Panc1 (cell line): ENCODE measurements at regions not wholly inside any gene's neighbourhood (a gene's known extent, or its start where the extent isn't known, plus 50 kb on each side); places are given as distances from the start of the nearest gene placed in this dataset.
"Not testable (repeated sequence)": the region's sequence is repeated elsewhere in the genome, so short reads cannot be mapped to it uniquely, and the experiment has no call there.

ENCODE experiments used
- ATAC-seq: fragments of 200-7000 bp; cut with Tn5 transposase; 2 replicates; pipeline ENCODE4 v1.9.1; 2020; ENCODE audit warnings: mild to moderate bottlenecking, moderate library complexity
- BruUV-seq: library from RNA; stranded (reverse); fragments of 400-500 nt; replicated peaks from 2 replicates; lab custom pipeline; 2021; lab: Mats Ljungman, UMichigan
- CTCF ChIA-PET: fragments of 300-600 bp; sonication (Branson Sonifier 250); formaldehyde crosslinking; loops from one replicate; lab custom pipeline; 2022; ENCODE audit warnings: antibody characterized with exemption; lab: Charles Lee
- POLR2A ChIA-PET: fragments of 300-600 bp; sonication (Branson Sonifier 250); formaldehyde crosslinking; loops from one replicate; lab custom pipeline; 2022; ENCODE audit warnings: antibody characterized with exemption; lab: Charles Lee
- DNase-seq: peaks from one replicate; pipeline ENCODE4 v3.0.0-alpha.2; 2010; ENCODE audit warnings: low read depth, low spot score
- H3K27ac ChIP-seq: 2 replicates; pipeline ENCODE4 v1.5.1; 2011; ENCODE audit warnings: mild to moderate bottlenecking, low read length, inconsistent platforms
- H3K27me3 ChIP-seq: fragments of 200-500 bp; sonication (Bioruptor generic); 2 replicates; pipeline ENCODE4 v1.6.0; 2014; ENCODE audit warnings: low read length, inconsistent platforms; ENCODE audit not compliant: control insufficient read depth, insufficient read depth
- H3K36me3 ChIP-seq: fragments of 200-500 bp; sonication (Bioruptor generic); 2 replicates; pipeline ENCODE4 v1.5.1; 2014; ENCODE audit warnings: inconsistent platforms, mild to moderate bottlenecking, low read length, moderate library complexity; ENCODE audit not compliant: control insufficient read depth, insufficient read depth
- H3K4me1 ChIP-seq: 2 replicates; pipeline ENCODE4 v1.5.1; 2011; ENCODE audit warnings: inconsistent platforms, mild to moderate bottlenecking, low read length, moderate library complexity; ENCODE audit not compliant: control insufficient read depth, insufficient read depth
- H3K4me3 ChIP-seq, 2 experiments: 2 replicates each; pipeline ENCODE4 v1.5.1; 2011 to 2012; ENCODE audit warnings: low read depth in 2 of 2, low read length in 2 of 2, mild to moderate bottlenecking in 2 of 2, inconsistent platforms in 1 of 2, moderate library complexity in 1 of 2
- H3K9me3 ChIP-seq: fragments of 200-500 bp; sonication (Bioruptor generic); 2 replicates; pipeline ENCODE4 v1.5.1; 2014; ENCODE audit warnings: low read depth, mild to moderate bottlenecking, inconsistent platforms, low read length, moderate library complexity; ENCODE audit not compliant: control insufficient read depth, insufficient read depth
- POLR2AphosphoS5 ChIP-seq: IDR thresholded peaks from 2 replicates; pipeline ENCODE4 v1.6.1; 2012; ENCODE audit warnings: mild to moderate bottlenecking, low read depth, low read length, moderate library complexity
- SIN3A ChIP-seq: IDR thresholded peaks from 2 replicates; pipeline ENCODE4 v1.6.1; 2012; ENCODE audit warnings: low read depth, mild to moderate bottlenecking, low read length, moderate library complexity, borderline replicate concordance; ENCODE audit not compliant: insufficient read depth
- TCF7L2 ChIP-seq: IDR thresholded peaks from 2 replicates; pipeline ENCODE4 v1.6.1; 2011; ENCODE audit warnings: mild to moderate bottlenecking, low read depth, low read length, inconsistent platforms
- in situ Hi-C: cut with HindIII; loops from 2 replicates; pipeline ENCODE4 v1.10.0; 2016; ENCODE audit warnings: low sequenced_read_pairs, low pct_unique_long_range_greater_than_20kb
- intact Hi-C: fragments of 100-400 bp; cut with micrococcal nuclease; formaldehyde crosslinking; loops from one replicate; pipeline ENCODE4 v1.10.0; 2022; ENCODE audit not compliant: unreplicated experiment
- TF ChIP-seq, protein P1 (sequence below), 2 experiments: IDR thresholded peaks; 2 replicates each; pipeline ENCODE4 v1.6.1; 2011 to 2012; ENCODE audit warnings: low read depth in 2 of 2, control low read depth in 1 of 2, low read length in 1 of 2, mild to moderate bottlenecking in 1 of 2, moderate library complexity in 1 of 2; ENCODE audit not compliant: insufficient read depth in 1 of 2
- TF ChIP-seq, protein P2 (sequence below): fragments of 450-650 bp; IDR thresholded peaks from 2 replicates; pipeline ENCODE4 v1.5.1; 2017; ENCODE audit warnings: mild to moderate bottlenecking

DNA sequence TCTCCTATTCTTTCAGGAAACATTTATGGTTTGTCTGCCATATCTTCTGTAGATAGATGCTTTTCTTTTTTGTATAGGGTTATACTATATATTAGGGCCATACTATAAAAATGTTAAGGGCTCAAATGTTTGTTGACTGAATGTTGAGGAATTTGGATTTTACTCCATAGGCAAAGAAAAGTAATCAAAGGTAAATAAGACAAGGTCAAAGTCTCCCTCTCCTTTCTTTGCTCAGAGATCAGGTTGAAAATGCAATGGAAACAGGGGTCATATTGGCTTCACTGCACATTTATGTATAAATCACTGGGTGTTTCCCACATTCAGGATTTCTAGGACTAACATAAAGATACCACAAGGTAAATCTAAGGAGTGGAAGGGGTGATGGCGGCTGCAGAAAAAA, 291.4 kb upstream of the FZD8 start:
- DNase-seq (no peak), ATAC-seq (no peak)
- in situ Hi-C loops: no loop called here
- no peak overlapping the region for H3K27ac ChIP-seq
- no peak overlapping the region for H3K4me3 ChIP-seq
- no peaks in the 10 kb centered on the region for H3K9me3 ChIP-seq
- ChIA-PET CTCF (no interaction called here), POLR2A (no interaction called here)
- H3K36me3 ChIP-seq: no peaks in the 10 kb centered on the region
- no peaks in the 10 kb centered on the region for H3K4me1 ChIP-seq
- intact Hi-C loops: no loop called here
- H3K27me3 ChIP-seq: no peaks in the 10 kb centered on the region
- TF ChIP-seq SIN3A: no peak
- TF ChIP-seq POLR2AphosphoS5: no peak
- no peak for TF ChIP-seq TCF7L2
- TF ChIP-seq, protein P1, sequence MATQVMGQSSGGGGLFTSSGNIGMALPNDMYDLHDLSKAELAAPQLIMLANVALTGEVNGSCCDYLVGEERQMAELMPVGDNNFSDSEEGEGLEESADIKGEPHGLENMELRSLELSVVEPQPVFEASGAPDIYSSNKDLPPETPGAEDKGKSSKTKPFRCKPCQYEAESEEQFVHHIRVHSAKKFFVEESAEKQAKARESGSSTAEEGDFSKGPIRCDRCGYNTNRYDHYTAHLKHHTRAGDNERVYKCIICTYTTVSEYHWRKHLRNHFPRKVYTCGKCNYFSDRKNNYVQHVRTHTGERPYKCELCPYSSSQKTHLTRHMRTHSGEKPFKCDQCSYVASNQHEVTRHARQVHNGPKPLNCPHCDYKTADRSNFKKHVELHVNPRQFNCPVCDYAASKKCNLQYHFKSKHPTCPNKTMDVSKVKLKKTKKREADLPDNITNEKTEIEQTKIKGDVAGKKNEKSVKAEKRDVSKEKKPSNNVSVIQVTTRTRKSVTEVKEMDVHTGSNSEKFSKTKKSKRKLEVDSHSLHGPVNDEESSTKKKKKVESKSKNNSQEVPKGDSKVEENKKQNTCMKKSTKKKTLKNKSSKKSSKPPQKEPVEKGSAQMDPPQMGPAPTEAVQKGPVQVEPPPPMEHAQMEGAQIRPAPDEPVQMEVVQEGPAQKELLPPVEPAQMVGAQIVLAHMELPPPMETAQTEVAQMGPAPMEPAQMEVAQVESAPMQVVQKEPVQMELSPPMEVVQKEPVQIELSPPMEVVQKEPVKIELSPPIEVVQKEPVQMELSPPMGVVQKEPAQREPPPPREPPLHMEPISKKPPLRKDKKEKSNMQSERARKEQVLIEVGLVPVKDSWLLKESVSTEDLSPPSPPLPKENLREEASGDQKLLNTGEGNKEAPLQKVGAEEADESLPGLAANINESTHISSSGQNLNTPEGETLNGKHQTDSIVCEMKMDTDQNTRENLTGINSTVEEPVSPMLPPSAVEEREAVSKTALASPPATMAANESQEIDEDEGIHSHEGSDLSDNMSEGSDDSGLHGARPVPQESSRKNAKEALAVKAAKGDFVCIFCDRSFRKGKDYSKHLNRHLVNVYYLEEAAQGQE (IDR thresholded peaks at IDR 0.05; ENCODE audit: insufficient read depth in 1 of 2, low read depth in 2 of 2, low read length in 1 of 2): no peak
- TF ChIP-seq, protein P2, sequence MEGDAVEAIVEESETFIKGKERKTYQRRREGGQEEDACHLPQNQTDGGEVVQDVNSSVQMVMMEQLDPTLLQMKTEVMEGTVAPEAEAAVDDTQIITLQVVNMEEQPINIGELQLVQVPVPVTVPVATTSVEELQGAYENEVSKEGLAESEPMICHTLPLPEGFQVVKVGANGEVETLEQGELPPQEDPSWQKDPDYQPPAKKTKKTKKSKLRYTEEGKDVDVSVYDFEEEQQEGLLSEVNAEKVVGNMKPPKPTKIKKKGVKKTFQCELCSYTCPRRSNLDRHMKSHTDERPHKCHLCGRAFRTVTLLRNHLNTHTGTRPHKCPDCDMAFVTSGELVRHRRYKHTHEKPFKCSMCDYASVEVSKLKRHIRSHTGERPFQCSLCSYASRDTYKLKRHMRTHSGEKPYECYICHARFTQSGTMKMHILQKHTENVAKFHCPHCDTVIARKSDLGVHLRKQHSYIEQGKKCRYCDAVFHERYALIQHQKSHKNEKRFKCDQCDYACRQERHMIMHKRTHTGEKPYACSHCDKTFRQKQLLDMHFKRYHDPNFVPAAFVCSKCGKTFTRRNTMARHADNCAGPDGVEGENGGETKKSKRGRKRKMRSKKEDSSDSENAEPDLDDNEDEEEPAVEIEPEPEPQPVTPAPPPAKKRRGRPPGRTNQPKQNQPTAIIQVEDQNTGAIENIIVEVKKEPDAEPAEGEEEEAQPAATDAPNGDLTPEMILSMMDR: no peak
- no TSS peak for BruUV-seq

DNA sequence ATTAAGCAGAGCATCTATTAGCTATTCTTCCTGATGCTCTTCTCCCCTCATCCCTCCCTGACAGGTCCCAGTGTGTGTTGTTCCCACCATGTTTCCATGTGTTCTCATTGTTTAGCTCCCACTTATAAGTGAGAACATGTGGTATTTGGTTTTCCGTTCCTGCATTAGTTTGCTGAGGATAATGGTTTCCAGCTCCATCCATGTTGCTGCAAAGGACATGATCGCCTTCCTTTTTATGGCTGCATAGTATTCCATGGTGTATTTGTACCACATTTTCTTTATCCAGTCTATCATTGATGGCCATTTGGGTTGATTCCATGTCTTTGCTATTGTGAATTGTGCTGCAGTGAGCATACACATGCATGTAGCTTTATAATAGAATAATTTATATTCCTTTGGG, 287.9 kb upstream of the FZD8 start:
- H3K4me3 ChIP-seq, BruUV-seq, H3K27me3 ChIP-seq, POLR2A ChIA-PET, CTCF ChIA-PET, intact Hi-C loops, H3K9me3 ChIP-seq, DNase-seq, H3K27ac ChIP-seq, ATAC-seq, H3K36me3 ChIP-seq, in situ Hi-C loops, H3K4me1 ChIP-seq: not testable (repeated sequence)

DNA sequence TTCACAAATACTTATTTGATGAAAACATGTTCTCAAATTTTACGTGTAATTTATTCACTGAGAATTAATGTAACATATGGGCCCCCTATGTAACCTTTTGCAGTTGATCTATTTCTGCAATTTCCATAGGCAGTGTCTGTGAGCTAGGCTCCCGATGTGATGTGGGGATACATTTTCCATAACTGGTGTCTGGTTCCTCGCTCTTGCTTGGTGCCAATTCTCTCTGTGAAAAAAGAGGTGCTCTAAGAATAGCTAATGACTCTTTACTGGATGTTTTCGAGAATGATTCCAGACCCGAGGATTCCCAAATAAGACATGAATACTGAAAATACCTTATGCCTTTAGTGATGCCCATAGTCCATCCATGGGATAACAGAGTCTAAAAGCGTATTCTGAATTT, 286.7 kb upstream of the FZD8 start:
- intact Hi-C loops (no loop called here), in situ Hi-C loops (no loop called here)
- ChIA-PET POLR2A (no interaction called here), CTCF (no interaction called here)
- BruUV-seq: no TSS peak
- H3K9me3 ChIP-seq: no peaks in the 10 kb centered on the region
- no peak overlapping the region for H3K4me3 ChIP-seq
- TF ChIP-seq POLR2AphosphoS5 (no peak), TCF7L2 (no peak), SIN3A (no peak)
- TF ChIP-seq, protein P1 (IDR thresholded peaks at IDR 0.05; ENCODE audit: insufficient read depth in 1 of 2, low read depth in 2 of 2, low read length in 1 of 2): no peak
- TF ChIP-seq, protein P2: no peak
- DNase-seq (no peak), ATAC-seq (no peak)
- no peaks in the 10 kb centered on the region for H3K27me3 ChIP-seq
- no peaks in the 10 kb centered on the region for H3K4me1 ChIP-seq
- no peaks in the 10 kb centered on the region for H3K36me3 ChIP-seq
- no peak overlapping the region for H3K27ac ChIP-seq
